Neuron (in vitro differentiated cells): ENCODE measurements at regions not wholly inside any gene's neighbourhood (a gene's known extent, or its start where the extent isn't known, plus 50 kb on each side); places are given as distances from the start of the nearest gene placed in this dataset.

Source experiments
- H2AFZ ChIP-seq: one replicate; pipeline ENCODE4 v1.6.1; 2013; ENCODE audit warnings: low read depth, mild to moderate bottlenecking, inconsistent platforms, low read length, moderate library complexity
- H3K27me3 ChIP-seq: one replicate; pipeline ENCODE4 v1.6.1; 2013; ENCODE audit warnings: low read length; ENCODE audit not compliant: insufficient read depth
- H3K36me3 ChIP-seq: one replicate; pipeline ENCODE4 v1.6.1; 2013; ENCODE audit warnings: low read length; ENCODE audit not compliant: insufficient read depth
- H3K4me1 ChIP-seq: one replicate; pipeline ENCODE4 v1.6.1; 2013; ENCODE audit warnings: low read length; ENCODE audit not compliant: insufficient read depth
- H3K4me3 ChIP-seq: 2 replicates; pipeline ENCODE4 v1.5.1; 2013; ENCODE audit warnings: mild to moderate bottlenecking, low read length, moderate library complexity
- H3K9me3 ChIP-seq: one replicate; pipeline ENCODE4 v1.6.1; 2013; ENCODE audit warnings: low read length

- Histone ChIP-seq H3K4me3 (no peak overlapping the region), H3K36me3 (no peaks in the 10 kb centered on the region), H3K9me3 (no peaks in the 10 kb centered on the region), H3K4me1 (peaks cover 12% of the 10 kb centered on the region), H3K27me3 (no peaks in the 10 kb centered on the region), H2AFZ (no peak overlapping the region)
These were observed 57.6 kb upstream of the FRMD4B start for GRCh38 chr3:69443457-69443920.

GRCh38 chr3:69442771-69443311, 57.0 kb upstream of the FRMD4B start:
- Histone ChIP-seq H3K36me3 (no peaks in the 10 kb centered on the region), H3K27me3 (no peaks in the 10 kb centered on the region)

GRCh38 chr3:69441732-69442131, 55.8 kb upstream of the FRMD4B start:
- peaks cover 12% of the 10 kb centered on the region for H3K4me1 ChIP-seq

More at GRCh38 chr3:69442771-69443311, 57.0 kb upstream of the FRMD4B start:
- Histone ChIP-seq H3K4me1 (peaks cover 12% of the 10 kb centered on the region), H3K9me3 (no peaks in the 10 kb centered on the region), H2AFZ (no peak overlapping the region), H3K4me3 (no peak overlapping the region)

DNA sequence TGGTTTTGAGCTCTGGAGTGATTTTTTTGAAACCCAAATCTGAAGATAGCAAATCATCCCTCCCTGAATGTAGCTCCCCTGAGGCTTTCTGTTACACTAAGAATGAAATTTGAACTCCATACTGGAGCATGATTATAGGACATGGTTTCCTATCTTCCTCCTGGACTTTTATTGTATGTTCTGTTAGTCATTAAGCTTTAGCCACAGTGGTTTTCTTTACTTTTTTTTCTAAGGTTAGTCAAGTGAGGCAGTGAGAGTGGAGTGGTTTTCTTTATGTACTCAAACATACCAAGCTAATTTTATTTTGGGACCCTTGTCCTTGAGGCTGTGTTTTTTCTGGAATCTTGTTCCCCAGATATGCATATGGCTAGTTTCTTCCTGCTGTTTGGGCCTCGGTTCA, 55.2 kb upstream of the FRMD4B start:
- H3K4me1 ChIP-seq: peaks cover 12% of the 10 kb centered on the region
- H3K36me3 ChIP-seq: no peaks in the 10 kb centered on the region
- H2AFZ ChIP-seq: no peak overlapping the region
- no peaks in the 10 kb centered on the region for H3K27me3 ChIP-seq
- no peak overlapping the region for H3K4me3 ChIP-seq
- no peaks in the 10 kb centered on the region for H3K9me3 ChIP-seq

More at GRCh38 chr3:69441732-69442131, 55.8 kb upstream of the FRMD4B start:
- H3K27me3 ChIP-seq: no peaks in the 10 kb centered on the region
- H3K4me3 ChIP-seq: no peak overlapping the region
- H3K9me3 ChIP-seq: no peaks in the 10 kb centered on the region
- H2AFZ ChIP-seq: no peak overlapping the region
- no peaks in the 10 kb centered on the region for H3K36me3 ChIP-seq

DNA sequence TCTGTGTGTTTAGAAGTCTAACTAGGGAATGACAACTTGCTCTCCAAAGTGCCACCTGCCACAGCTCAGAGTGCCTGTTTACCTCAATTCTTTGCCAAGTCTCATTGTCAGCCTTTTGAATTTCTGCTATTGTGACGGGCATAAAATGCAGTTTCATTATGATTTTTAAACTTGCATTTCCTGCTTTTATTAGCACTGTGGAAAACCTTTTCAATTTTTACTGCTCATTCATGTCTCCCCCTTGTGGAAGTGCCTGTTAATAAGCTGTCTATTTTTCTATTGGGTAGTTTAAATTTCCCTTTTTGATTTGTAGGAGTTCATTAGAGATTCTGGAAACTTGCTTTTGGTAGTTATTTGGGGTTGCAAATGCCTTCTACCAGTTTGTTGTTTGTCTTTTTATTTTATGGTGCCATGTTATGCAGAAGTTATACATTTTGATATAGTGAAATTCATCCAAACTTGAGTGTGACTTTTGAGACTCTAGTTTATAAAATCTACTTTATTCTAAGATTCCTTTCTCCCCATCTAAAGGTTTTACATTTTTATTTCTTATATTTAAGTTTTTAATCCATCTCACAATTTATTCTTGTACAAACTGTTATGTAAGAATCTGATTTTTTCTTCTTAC, 53.9 kb upstream of the FRMD4B start:
- no peaks in the 10 kb centered on the region for H3K27me3 ChIP-seq

DNA sequence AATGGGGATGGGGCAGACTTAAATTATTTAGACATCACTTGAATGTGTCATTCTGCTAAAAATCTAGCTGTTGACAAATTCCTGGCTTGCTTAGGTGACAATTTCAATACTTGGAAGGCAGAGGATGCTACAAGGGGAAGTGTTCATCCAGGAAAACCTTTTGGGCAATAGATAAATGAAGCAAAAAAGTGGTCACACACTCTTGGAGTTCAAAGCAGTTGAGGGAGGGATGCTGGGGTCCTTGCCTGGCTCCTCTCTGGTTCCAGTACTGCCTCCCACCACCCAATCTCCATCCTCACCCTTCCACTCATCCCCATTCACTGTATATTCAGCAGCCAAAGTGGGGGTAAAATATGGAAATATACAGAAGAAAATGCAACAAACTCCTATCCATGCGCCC, 52.6 kb upstream of the FRMD4B start:
- H3K27me3 ChIP-seq: no peaks in the 10 kb centered on the region

More for the DNA sequence above, 53.9 kb upstream of the FRMD4B start:
- Histone ChIP-seq H3K4me1 (peaks cover 12% of the 10 kb centered on the region), H3K36me3 (no peaks in the 10 kb centered on the region), H3K9me3 (no peaks in the 10 kb centered on the region), H3K4me3 (no peak overlapping the region), H2AFZ (no peak overlapping the region)

GRCh38 chr3:69435274-69436265, 49.7 kb upstream of the FRMD4B start:
- H3K4me3 ChIP-seq: no peak overlapping the region
- no peak overlapping the region for H2AFZ ChIP-seq
- H3K9me3 ChIP-seq: no peaks in the 10 kb centered on the region
- no peaks in the 10 kb centered on the region for H3K36me3 ChIP-seq
- peaks cover 14% of the 10 kb centered on the region for H3K4me1 ChIP-seq
- no peaks in the 10 kb centered on the region for H3K27me3 ChIP-seq

More for the DNA sequence above, 52.6 kb upstream of the FRMD4B start:
- Histone ChIP-seq H3K4me3 (no peak overlapping the region), H3K9me3 (no peaks in the 10 kb centered on the region), H3K4me1 (peaks cover 14% of the 10 kb centered on the region), H2AFZ (no peak overlapping the region), H3K36me3 (no peaks in the 10 kb centered on the region)
